ENCODE measurements at regions not wholly inside any gene's neighbourhood (a gene's known extent, or its start where the extent isn't known, plus 50 kb on each side); places are given as distances from the start of the nearest gene placed in this dataset.
"Not testable (repeated sequence)": the region's sequence is repeated elsewhere in the genome, so short reads cannot be mapped to it uniquely, and the experiment has no call there.

GRCh38 chr12:46711756-46712155 is 114.0 kb downstream of the SLC38A4 start:
- no peak for DNase-seq (ENCODE audit: low read depth in 3 of 3, low spot score in 2 of 3)

GRCh38 chr12:46710125-46710743 is 115.6 kb downstream of the SLC38A4 start:
- no peak for DNase-seq (ENCODE audit: low read depth in 3 of 3, low spot score in 2 of 3)

GRCh38 chr12:46702581-46703344 is 123.0 kb downstream of the SLC38A4 start:
- DNase-seq (ENCODE audit: low read depth in 3 of 3, low spot score in 2 of 3), result no peak

DNA sequence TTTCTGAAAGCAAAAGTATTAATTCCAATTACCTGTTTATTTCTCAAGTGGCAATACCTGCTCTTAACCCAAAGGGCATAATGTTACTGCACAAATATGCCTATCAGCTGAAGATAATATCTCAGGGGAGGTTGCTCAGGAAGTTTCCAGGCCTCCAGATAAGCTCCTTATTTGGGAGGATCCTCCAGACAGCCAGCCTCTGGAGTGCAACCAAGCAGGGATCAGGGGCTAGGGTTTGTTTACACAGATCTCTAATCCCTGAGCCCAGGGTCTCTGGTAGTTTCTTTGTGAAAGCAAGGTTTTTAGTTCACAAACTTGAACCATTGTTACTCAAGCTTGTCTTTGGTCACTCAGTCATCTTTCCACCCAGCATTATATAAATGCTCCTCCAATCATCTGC is 124.4 kb downstream of the SLC38A4 start:
- DNase-seq (ENCODE audit: low read depth in 3 of 3, low spot score in 2 of 3), result no peak

GRCh38 chr12:46699986-46700385 is 125.8 kb downstream of the SLC38A4 start:
- no peak for DNase-seq (ENCODE audit: low read depth in 3 of 3, low spot score in 2 of 3)

- no peak for DNase-seq (ENCODE audit: low read depth in 3 of 3, low spot score in 2 of 3)
Observed at GRCh38 chr12:46698003-46698402, 127.8 kb downstream of the SLC38A4 start.

DNA sequence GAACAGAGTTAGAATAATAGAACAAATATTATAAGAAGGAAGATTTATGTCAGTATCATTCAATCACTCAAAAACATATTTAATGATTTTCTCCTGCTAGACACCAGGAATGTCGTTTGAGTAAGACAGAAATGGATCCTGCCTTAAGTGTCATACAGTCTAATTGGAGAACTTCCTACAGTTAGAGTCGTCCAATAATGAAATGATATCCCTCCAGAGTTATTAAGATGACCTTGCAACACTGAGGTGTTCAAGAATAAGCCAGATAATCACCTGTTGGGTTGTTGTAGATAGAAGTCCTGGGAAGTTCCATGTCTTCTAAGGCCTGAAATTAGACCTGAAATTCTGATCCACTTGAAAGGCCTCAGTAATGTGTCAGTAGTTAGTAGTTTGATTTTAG is 132.3 kb downstream of the SLC38A4 start:
- DNase-seq (ENCODE audit: low read depth in 3 of 3, low spot score in 2 of 3), result no peak

DNA sequence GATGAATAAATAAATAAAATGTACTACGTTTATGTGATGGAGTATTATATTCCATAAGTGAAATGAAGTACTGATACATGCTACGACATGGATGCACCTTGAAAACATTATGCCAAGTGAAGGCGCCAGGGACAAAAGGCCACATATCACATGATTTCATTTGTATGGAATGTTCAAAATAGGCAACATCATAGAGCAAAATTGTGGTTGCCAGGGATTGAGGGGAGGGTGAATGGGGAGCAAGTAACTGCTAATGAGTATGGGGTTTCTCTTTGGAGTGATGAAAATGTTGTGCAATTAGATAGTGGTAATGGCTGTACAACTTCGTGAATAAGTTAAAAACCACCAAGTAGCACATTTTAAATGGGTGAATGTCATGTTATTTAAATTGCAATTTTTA is 132.8 kb downstream of the SLC38A4 start:
- DNase-seq (ENCODE audit: low read depth in 3 of 3, low spot score in 2 of 3), result no peak

DNA sequence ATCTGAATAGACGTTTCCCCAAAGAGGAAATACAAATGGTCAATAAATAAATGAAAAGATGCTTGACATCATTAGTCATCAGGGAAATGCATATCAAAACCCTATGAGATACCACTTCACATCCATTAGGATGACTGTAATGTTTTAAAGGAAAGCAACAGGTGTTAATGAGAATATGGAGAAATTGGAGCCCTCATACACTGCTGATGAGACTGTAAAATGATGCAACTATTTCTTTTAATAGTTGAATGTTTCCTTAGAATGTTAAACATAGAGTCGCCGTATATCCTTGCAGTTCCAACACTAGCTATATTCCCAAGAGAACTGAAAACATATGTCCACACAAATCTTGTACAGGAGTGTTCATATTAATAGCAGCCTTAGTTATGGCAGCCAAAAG is 133.2 kb downstream of the SLC38A4 start:
- no peak for DNase-seq (ENCODE audit: low read depth in 3 of 3, low spot score in 2 of 3)

DNA sequence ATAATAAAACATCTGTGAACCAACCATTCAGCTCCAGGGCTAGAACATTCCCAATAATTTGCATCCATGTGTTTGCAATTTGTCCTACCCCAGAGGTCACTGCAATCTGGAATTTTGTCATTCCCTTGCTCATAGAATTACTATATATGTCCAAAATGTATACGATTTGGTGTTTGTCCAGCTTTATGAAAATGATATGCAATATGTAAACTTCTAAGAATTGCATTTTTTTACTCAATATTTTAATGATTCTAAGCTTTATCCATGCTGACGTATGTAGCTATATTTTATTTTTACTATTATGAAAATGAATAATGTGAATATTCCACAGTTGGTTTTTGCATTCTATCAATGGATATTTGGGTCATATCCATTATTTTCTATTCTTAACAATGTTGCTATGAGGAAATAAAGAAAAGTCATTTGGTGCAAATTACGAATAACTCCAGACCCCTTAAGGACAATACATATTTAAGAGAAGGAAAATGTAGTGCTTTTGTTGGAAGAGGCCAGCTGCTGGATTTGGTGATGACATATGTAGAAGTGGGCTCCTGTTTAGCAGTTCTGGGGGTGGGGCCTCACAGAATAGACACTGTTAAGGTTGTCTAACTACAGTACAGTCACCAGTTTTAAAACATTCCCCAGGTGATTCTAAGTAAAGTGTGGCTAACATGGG is 139.4 kb downstream of the SLC38A4 start:
- no peak for DNase-seq (ENCODE audit: low read depth in 3 of 3, low spot score in 2 of 3)

- not testable (repeated sequence) for DNase-seq (ENCODE audit: low read depth in 3 of 3, low spot score in 2 of 3)
Observed at GRCh38 chr12:46684243-46684642, 141.6 kb downstream of the SLC38A4 start.

DNA sequence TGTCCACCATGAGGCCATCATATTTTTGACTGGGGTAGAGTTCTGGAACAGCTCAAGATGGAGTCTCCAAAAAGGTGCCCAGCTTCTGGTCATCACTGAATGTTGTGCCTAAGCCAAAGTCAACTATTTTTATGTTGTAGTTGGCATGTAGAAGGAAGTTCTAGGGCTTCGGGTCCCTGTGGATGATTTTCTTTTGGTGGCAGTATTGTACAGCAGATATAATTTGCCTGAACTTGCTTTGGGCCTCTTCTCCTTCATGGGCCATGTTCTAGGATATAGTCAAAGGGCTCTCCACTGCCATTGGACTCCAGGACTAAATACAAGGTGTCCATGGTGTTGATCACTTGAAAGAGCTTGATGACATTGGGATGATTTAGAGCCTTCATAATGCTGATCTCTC is 143.6 kb downstream of the SLC38A4 start:
- DNase-seq (ENCODE audit: low read depth in 3 of 3, low spot score in 2 of 3), result no peak

- no peak for DNase-seq (ENCODE audit: low read depth in 3 of 3, low spot score in 2 of 3)
Observed at GRCh38 chr12:46680506-46680905, 145.3 kb downstream of the SLC38A4 start.

GRCh38 chr12:46679754-46680153 is 146.0 kb downstream of the SLC38A4 start:
- no peak for DNase-seq (ENCODE audit: low read depth in 3 of 3, low spot score in 2 of 3)

GRCh38 chr12:46678426-46678825 is 147.4 kb downstream of the SLC38A4 start:
- DNase-seq (ENCODE audit: low read depth in 3 of 3, low spot score in 2 of 3), result no peak

DNA sequence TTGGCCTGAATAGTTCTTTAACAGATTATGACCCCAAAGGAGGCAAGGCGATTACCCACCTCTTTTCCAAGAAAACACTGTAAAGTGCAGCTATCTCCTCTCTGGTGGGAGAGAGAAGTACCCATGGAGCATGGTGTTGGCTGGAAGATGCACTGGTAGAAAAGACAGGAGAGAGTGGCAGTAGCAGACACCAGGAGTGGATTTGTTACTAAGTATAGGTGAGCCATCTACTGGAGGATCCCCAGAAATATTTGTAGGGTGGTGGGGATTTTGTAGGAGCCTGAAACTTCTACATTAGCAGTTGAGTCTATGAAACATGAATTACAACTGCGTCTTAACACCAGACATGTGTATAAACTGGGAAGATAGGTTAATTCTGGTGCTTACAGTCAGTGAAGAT is 148.0 kb downstream of the SLC38A4 start:
- DNase-seq (ENCODE audit: low read depth in 3 of 3, low spot score in 2 of 3), result no peak

- DNase-seq (ENCODE audit: low read depth in 3 of 3, low spot score in 2 of 3), result no peak
Observed at GRCh38 chr12:46676797-46677520, 148.8 kb downstream of the SLC38A4 start.

DNA sequence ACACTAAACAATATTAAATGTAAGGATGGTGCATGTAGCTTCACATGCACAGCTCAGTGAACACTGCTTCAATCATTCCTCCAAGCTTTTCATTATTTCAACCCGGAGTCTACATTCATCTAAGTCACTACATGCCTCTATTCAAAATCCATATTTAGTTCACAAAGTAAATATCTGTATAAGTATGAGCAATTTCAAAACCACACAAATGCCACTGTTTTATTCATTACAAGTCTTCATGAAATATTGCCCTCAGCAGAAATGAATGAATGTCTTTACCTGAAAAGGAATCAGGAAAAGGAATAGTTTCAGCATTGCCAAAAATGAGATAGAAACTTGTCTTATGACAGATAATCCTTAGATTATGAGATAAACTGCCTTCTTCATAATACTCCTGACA is 149.4 kb downstream of the SLC38A4 start:
- DNase-seq (ENCODE audit: low read depth in 3 of 3, low spot score in 2 of 3), result no peak

DNA sequence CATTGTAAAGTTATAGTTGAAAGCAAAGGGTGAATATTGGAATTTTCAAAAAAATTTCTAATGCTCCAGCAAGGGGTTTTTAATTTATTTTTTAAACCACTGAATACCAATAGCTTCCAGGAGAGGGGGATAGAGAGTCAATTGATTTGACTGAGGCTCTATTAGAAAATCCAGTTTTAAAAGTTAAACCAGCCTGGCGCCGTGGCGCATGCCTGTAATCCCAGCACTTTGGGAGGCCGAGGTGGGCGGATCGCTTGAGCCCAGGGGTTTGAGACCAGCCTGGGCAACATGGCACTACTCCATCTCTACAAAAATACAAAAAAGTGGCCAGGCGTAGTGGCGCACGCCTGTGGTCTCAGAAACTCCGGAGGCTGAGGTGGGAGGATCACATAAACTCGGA is 150.1 kb downstream of the SLC38A4 start:
- peak; percentile 25 to 33 (median 30) for DNase-seq (ENCODE audit: low read depth in 3 of 3, low spot score in 2 of 3)

GRCh38 chr12:46674800-46675199 is 151.0 kb downstream of the SLC38A4 start:
- DNase-seq (ENCODE audit: low read depth in 3 of 3, low spot score in 2 of 3), result no peak

- no peak for DNase-seq (ENCODE audit: low read depth in 3 of 3, low spot score in 2 of 3)
Observed at GRCh38 chr12:46674129-46674528, 151.7 kb downstream of the SLC38A4 start.
